ENCODE measurements at regions not wholly inside any gene's neighbourhood (a gene's known extent, or its start where the extent isn't known, plus 50 kb on each side); places are given as distances from the start of the nearest gene placed in this dataset.

DNA sequence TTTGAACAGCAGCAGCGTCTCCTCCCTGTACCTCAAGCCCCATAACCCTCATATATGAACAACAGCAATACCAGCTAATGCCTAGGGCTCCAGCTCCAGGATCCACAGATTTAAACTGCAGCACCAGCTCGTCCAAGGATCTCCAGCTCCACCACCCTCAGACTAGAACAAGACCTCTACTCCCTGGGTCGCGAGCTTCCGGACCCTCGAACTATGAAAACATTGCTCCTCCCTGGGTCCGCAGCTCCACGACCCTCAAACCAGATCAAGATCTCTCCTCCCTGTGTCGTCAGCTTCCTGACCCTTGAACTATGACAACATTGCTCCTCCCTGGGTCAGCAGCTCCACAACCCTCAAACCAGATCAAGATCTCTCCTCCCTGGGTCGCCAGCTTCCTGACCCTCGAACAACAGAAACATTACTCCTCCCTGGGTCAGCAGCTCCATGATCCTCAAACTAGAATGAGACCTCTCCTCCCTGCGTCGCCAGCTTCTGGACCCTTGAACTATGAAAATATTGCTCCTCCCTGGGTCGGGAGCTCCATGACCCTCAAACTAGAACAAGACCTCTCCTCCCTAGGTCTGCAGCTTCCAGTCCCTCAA, 339.0 kb upstream of the SULF2 start (continued):
- TF ChIP-seq, protein P1, sequence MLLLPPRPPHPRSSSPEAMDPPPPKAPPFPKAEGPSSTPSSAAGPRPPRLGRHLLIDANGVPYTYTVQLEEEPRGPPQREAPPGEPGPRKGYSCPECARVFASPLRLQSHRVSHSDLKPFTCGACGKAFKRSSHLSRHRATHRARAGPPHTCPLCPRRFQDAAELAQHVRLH (CRISPR knock-in tag; IDR thresholded peaks at IDR 0.05; ENCODE audit: borderline replicate concordance, low read depth), result 0 out of 2 replicates have a peak, but pooled peaks have one; percentile 27
- TF ChIP-seq, protein P2, sequence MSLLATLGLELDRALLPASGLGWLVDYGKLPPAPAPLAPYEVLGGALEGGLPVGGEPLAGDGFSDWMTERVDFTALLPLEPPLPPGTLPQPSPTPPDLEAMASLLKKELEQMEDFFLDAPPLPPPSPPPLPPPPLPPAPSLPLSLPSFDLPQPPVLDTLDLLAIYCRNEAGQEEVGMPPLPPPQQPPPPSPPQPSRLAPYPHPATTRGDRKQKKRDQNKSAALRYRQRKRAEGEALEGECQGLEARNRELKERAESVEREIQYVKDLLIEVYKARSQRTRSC (CRISPR knock-in tag; IDR thresholded peaks at IDR 0.05; ENCODE audit: low read depth), result no peak
- no peak for TF ChIP-seq NRL (CRISPR knock-in tag; IDR thresholded peaks at IDR 0.05; ENCODE audit: borderline replicate concordance)
- TF ChIP-seq RFX3 (CRISPR knock-in tag; IDR thresholded peaks at IDR 0.05), result no peak
- no peak for TF ChIP-seq FOXO1 (CRISPR knock-in tag; IDR thresholded peaks at IDR 0.05)
- TF ChIP-seq SETDB1 (CRISPR knock-in tag; IDR thresholded peaks at IDR 0.05; ENCODE audit: borderline replicate concordance), result no peak
- TF ChIP-seq ZNF772 (CRISPR knock-in tag; IDR thresholded peaks at IDR 0.05), result no peak
- TF ChIP-seq, protein P3, sequence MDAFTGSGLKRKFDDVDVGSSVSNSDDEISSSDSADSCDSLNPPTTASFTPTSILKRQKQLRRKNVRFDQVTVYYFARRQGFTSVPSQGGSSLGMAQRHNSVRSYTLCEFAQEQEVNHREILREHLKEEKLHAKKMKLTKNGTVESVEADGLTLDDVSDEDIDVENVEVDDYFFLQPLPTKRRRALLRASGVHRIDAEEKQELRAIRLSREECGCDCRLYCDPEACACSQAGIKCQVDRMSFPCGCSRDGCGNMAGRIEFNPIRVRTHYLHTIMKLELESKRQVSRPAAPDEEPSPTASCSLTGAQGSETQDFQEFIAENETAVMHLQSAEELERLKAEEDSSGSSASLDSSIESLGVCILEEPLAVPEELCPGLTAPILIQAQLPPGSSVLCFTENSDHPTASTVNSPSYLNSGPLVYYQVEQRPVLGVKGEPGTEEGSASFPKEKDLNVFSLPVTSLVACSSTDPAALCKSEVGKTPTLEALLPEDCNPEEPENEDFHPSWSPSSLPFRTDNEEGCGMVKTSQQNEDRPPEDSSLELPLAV (CRISPR knock-in tag; conservative IDR thresholded peaks at IDR 0.05; ENCODE audit: low read depth), result no peak
- TF ChIP-seq FOXM1 (CRISPR knock-in tag; IDR thresholded peaks at IDR 0.05), result no peak
- TF ChIP-seq ZNF839 (CRISPR knock-in tag; IDR thresholded peaks at IDR 0.05; ENCODE audit: borderline replicate concordance), result no peak
- TF ChIP-seq SP5 (CRISPR knock-in tag; IDR thresholded peaks at IDR 0.05; ENCODE audit: borderline replicate concordance, low read depth), result 0 out of 2 replicates have a peak, but pooled peaks have one; percentile 26
- TF ChIP-seq HNF4G (IDR thresholded peaks at IDR 0.05; ENCODE audit: borderline replicate concordance, low read depth, low read length), result peak; percentile 64
- no peak; the same call in 1 of the 2 replicates for TF ChIP-seq HNF4G (CRISPR knock-in tag; IDR thresholded peaks at IDR 0.05; ENCODE audit: borderline replicate concordance, low read depth)
- 0 out of 2 replicates have a peak, but pooled peaks have one; percentile 17 for TF ChIP-seq ZNF788 (CRISPR knock-in tag; IDR thresholded peaks at IDR 0.05; ENCODE audit: borderline replicate concordance)
- TF ChIP-seq, protein P4, sequence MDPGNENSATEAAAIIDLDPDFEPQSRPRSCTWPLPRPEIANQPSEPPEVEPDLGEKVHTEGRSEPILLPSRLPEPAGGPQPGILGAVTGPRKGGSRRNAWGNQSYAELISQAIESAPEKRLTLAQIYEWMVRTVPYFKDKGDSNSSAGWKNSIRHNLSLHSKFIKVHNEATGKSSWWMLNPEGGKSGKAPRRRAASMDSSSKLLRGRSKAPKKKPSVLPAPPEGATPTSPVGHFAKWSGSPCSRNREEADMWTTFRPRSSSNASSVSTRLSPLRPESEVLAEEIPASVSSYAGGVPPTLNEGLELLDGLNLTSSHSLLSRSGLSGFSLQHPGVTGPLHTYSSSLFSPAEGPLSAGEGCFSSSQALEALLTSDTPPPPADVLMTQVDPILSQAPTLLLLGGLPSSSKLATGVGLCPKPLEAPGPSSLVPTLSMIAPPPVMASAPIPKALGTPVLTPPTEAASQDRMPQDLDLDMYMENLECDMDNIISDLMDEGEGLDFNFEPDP (CRISPR knock-in tag; conservative IDR thresholded peaks at IDR 0.05), result no peak
- TF ChIP-seq MIER2 (CRISPR knock-in tag; IDR thresholded peaks at IDR 0.05), result no peak
- no peak for TF ChIP-seq TRIM24 (CRISPR knock-in tag; IDR thresholded peaks at IDR 0.05)
- TF ChIP-seq, protein P5, sequence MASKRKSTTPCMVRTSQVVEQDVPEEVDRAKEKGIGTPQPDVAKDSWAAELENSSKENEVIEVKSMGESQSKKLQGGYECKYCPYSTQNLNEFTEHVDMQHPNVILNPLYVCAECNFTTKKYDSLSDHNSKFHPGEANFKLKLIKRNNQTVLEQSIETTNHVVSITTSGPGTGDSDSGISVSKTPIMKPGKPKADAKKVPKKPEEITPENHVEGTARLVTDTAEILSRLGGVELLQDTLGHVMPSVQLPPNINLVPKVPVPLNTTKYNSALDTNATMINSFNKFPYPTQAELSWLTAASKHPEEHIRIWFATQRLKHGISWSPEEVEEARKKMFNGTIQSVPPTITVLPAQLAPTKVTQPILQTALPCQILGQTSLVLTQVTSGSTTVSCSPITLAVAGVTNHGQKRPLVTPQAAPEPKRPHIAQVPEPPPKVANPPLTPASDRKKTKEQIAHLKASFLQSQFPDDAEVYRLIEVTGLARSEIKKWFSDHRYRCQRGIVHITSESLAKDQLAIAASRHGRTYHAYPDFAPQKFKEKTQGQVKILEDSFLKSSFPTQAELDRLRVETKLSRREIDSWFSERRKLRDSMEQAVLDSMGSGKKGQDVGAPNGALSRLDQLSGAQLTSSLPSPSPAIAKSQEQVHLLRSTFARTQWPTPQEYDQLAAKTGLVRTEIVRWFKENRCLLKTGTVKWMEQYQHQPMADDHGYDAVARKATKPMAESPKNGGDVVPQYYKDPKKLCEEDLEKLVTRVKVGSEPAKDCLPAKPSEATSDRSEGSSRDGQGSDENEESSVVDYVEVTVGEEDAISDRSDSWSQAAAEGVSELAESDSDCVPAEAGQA (IDR thresholded peaks at IDR 0.05; ENCODE audit: low read depth), result no peak
- TF ChIP-seq, protein P5 (CRISPR knock-in tag; IDR thresholded peaks at IDR 0.05; ENCODE audit: borderline replicate concordance), result no peak
- TF ChIP-seq ZBTB8A (CRISPR knock-in tag; IDR thresholded peaks at IDR 0.05; ENCODE audit: borderline replicate concordance, low read depth), result no peak
